ENCODE measurements at regions not wholly inside any gene's neighbourhood (a gene's known extent, or its start where the extent isn't known, plus 50 kb on each side); places are given as distances from the start of the nearest gene placed in this dataset.

- TF ChIP-seq POLR2A (IDR thresholded peaks at IDR 0.05): no peak
- TF ChIP-seq CTCF (IDR thresholded peaks at IDR 0.05 in 8 of 11, conservative IDR thresholded peaks at IDR 0.05 in 3 of 11): no peak
Observed at GRCh38 chr11:109796253-109796652, 296.9 kb upstream of the ZC3H12C start.

Data from spleen (tissue), 7 donors.